WTC11 (cell line): ENCODE measurements at regions not wholly inside any gene's neighbourhood (a gene's known extent, or its start where the extent isn't known, plus 50 kb on each side); places are given as distances from the start of the nearest gene placed in this dataset.

Experiments
- ATAC-seq: fragments of 200-7000 bp; cut with Tn5 transposase; 2 replicates; pipeline ENCODE4 v1.10.0; 2021; ENCODE audit warnings: mild to moderate bottlenecking, moderate library complexity
- CTCF ChIA-PET: fragments of 300-600 bp; sonication (Branson Sonifier 250); formaldehyde crosslinking; loops from one replicate; lab custom pipeline; 2021; ENCODE audit warnings: antibody characterized with exemption; lab: Charles Lee
- POLR2A ChIA-PET: fragments of 350-600 bp; sonication (Branson Sonifier 250); formaldehyde crosslinking; loops from one replicate; lab custom pipeline; 2021; ENCODE audit warnings: antibody characterized with exemption; lab: Charles Lee
- DNase-seq: peaks from one replicate; pipeline ENCODE4 v3.0.0; 2021; ENCODE audit warnings: low spot score
- H3K27ac Mint-ChIP-seq: 2 replicates; pipeline ENCODE4 v1.8.0; 2021; ENCODE audit warnings: mixed read lengths
- H3K27me3 Mint-ChIP-seq: 2 replicates; pipeline ENCODE4 v1.8.0; 2021; ENCODE audit warnings: low read depth, mild to moderate bottlenecking, moderate library complexity, mixed read lengths
- H3K36me3 Mint-ChIP-seq: 2 replicates; pipeline ENCODE4 v1.8.0; 2021; ENCODE audit warnings: mixed read lengths
- H3K4me1 Mint-ChIP-seq: 2 replicates; pipeline ENCODE4 v1.8.0; 2022; ENCODE audit warnings: mixed read lengths
- H3K4me3 Mint-ChIP-seq: 2 replicates; pipeline ENCODE4 v1.8.0; 2021; ENCODE audit warnings: mild to moderate bottlenecking, moderate library complexity, mixed read lengths
- H3K9me3 Mint-ChIP-seq: 2 replicates; pipeline ENCODE4 v1.8.0; 2021; ENCODE audit warnings: mixed read lengths
- AFF4 ChIP-seq: sonication (generic); formaldehyde crosslinking; IDR thresholded peaks from 2 replicates; pipeline ENCODE4 v1.8.1; 2023; ENCODE audit warnings: mild to moderate bottlenecking, missing genetic modification reagents, borderline replicate concordance
- ATF1 ChIP-seq: sonication (generic); formaldehyde crosslinking; IDR thresholded peaks from 2 replicates; pipeline ENCODE4 v1.8.1; 2023; ENCODE audit warnings: mild to moderate bottlenecking, moderate library complexity, missing genetic modification reagents
- CBFB ChIP-seq: sonication (generic); formaldehyde crosslinking; IDR thresholded peaks from 2 replicates; pipeline ENCODE4 v1.8.1; 2022; ENCODE audit warnings: mild to moderate bottlenecking, low read depth, missing genetic modification reagents
- ELF4 ChIP-seq: sonication (generic); formaldehyde crosslinking; IDR thresholded peaks from 2 replicates; pipeline ENCODE4 v1.8.1; 2022; ENCODE audit warnings: low read depth, mild to moderate bottlenecking, moderate library complexity, missing genetic modification reagents
- FOXJ3 ChIP-seq: sonication (generic); formaldehyde crosslinking; IDR thresholded peaks from 2 replicates; pipeline ENCODE4 v1.9.0; 2021; ENCODE audit warnings: missing genetic modification reagents, mild to moderate bottlenecking, borderline replicate concordance
- FOXP1 ChIP-seq: sonication (generic); formaldehyde crosslinking; IDR thresholded peaks from 2 replicates; pipeline ENCODE4 v1.8.0; 2022; ENCODE audit warnings: missing genetic modification reagents, mild to moderate bottlenecking, moderate library complexity, borderline replicate concordance
- GRHL2 ChIP-seq: fragments of 250-450 bp; sonication (Bioruptor Pico); IDR thresholded peaks from 2 replicates; pipeline ENCODE4 v1.8.0; 2022; ENCODE audit warnings: mild to moderate bottlenecking, moderate library complexity; ENCODE audit not compliant: insufficient replicate concordance, severe bottlenecking
- MAX ChIP-seq: sonication (generic); formaldehyde crosslinking; IDR thresholded peaks from 2 replicates; pipeline ENCODE4 v1.8.0; 2022; ENCODE audit warnings: mild to moderate bottlenecking, missing genetic modification reagents
- NFATC4 ChIP-seq: fragments of 250-450 bp; sonication (Bioruptor Pico); IDR thresholded peaks from 2 replicates; pipeline ENCODE4 v1.9.0; 2021; ENCODE audit warnings: mild to moderate bottlenecking
- NFYB ChIP-seq: sonication (generic); formaldehyde crosslinking; conservative IDR thresholded peaks from 2 replicates; pipeline ENCODE4 v1.8.0; 2022; ENCODE audit warnings: low read depth, missing genetic modification reagents
- PRDM15 ChIP-seq: sonication (generic); formaldehyde crosslinking; IDR thresholded peaks from 2 replicates; pipeline ENCODE4 v1.8.0; 2022; ENCODE audit warnings: missing genetic modification reagents
- PRRX2 ChIP-seq: fragments of 250-450 bp; sonication (Bioruptor Pico); IDR thresholded peaks from 2 replicates; pipeline ENCODE4 v1.8.0; 2021; ENCODE audit warnings: mild to moderate bottlenecking
- RELA ChIP-seq: sonication (generic); formaldehyde crosslinking; IDR thresholded peaks from 2 replicates; pipeline ENCODE4 v1.8.1; 2022; ENCODE audit warnings: missing genetic modification reagents, mild to moderate bottlenecking, borderline replicate concordance
- SOX15 ChIP-seq: fragments of 250-450 bp; sonication (Bioruptor Pico); IDR thresholded peaks from 2 replicates; pipeline ENCODE4 v1.9.0; 2021; ENCODE audit warnings: mild to moderate bottlenecking
- SP1 ChIP-seq: sonication (generic); formaldehyde crosslinking; conservative IDR thresholded peaks from 2 replicates; pipeline ENCODE4 v1.8.1; 2022; ENCODE audit warnings: missing genetic modification reagents
- TEAD4 ChIP-seq: sonication (generic); formaldehyde crosslinking; IDR thresholded peaks from 2 replicates; pipeline ENCODE4 v1.8.0; 2022; ENCODE audit warnings: mild to moderate bottlenecking, missing genetic modification reagents
- ZNF121 ChIP-seq: sonication (generic); formaldehyde crosslinking; IDR thresholded peaks from 2 replicates; pipeline ENCODE4 v1.8.0; 2023; ENCODE audit warnings: missing genetic modification reagents
- ZNF219 ChIP-seq: sonication (generic); formaldehyde crosslinking; IDR thresholded peaks from 2 replicates; pipeline ENCODE4 v1.8.0; 2023; ENCODE audit warnings: missing genetic modification reagents, mild to moderate bottlenecking, borderline replicate concordance
- ZNF232 ChIP-seq: sonication (generic); formaldehyde crosslinking; IDR thresholded peaks from 2 replicates; pipeline ENCODE4 v1.8.0; 2022; ENCODE audit warnings: mild to moderate bottlenecking, missing genetic modification reagents
- ZNF423 ChIP-seq: fragments of 250-450 bp; sonication (Bioruptor Pico); IDR thresholded peaks from 2 replicates; pipeline ENCODE4 v2.1.2; 2022; ENCODE audit warnings: mild to moderate bottlenecking, moderate library complexity
- TF ChIP-seq, protein P1 (sequence below): sonication (generic); formaldehyde crosslinking; IDR thresholded peaks from 2 replicates; pipeline ENCODE4 v1.8.1; 2023; ENCODE audit warnings: mild to moderate bottlenecking, missing genetic modification reagents, moderate library complexity
- TF ChIP-seq, protein P2 (sequence below): sonication (generic); formaldehyde crosslinking; conservative IDR thresholded peaks from 2 replicates; pipeline ENCODE4 v1.8.1; 2022; ENCODE audit warnings: mild to moderate bottlenecking, missing genetic modification reagents
- TF ChIP-seq, protein P3 (sequence below): sonication (generic); formaldehyde crosslinking; IDR thresholded peaks from 2 replicates; pipeline ENCODE4 v1.8.1; 2022; ENCODE audit warnings: mild to moderate bottlenecking, missing genetic modification reagents, moderate library complexity, borderline replicate concordance

DNA sequence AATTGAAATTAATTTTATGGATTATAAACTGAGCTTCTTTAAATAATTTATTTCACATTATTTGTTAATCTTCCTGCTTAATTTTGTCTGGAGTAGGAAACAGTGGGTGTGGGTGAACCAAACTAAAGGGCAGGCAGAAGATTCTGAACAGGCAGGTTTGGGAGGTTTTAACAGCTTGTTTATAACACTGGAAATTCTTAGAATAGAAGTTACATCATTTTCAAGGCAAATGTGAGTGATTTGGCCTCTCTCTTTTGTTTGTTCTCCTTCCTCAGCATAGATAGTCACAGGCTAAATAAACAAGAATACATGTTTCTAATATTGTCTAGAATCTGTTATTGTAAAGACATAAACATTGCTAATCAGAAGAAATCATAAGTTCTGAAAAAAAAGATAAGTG, 970.9 kb upstream of the NUDT12 start:
- DNase-seq (no peak), ATAC-seq (no peak)
- Mint-ChIP-seq H3K9me3 (no peaks in the 10 kb centered on the region), H3K4me1 (peaks cover 12% of the 10 kb centered on the region), H3K27ac (no peak overlapping the region), H3K4me3 (no peak overlapping the region), H3K36me3 (no peaks in the 10 kb centered on the region), H3K27me3 (no peaks in the 10 kb centered on the region)
- ChIA-PET CTCF (no interaction called here), POLR2A (no interaction called here)
- TF ChIP-seq AFF4 (no peak), RELA (CRISPR knock-in tag) (no peak), PRRX2 (CRISPR knock-in tag) (no peak), ZNF121 (CRISPR knock-in tag) (no peak), CBFB (CRISPR knock-in tag) (no peak), SOX15 (CRISPR knock-in tag) (no peak), PRDM15 (CRISPR knock-in tag) (no peak), ELF4 (CRISPR knock-in tag) (no peak), FOXP1 (CRISPR knock-in tag) (no peak), ZNF232 (CRISPR knock-in tag) (no peak), ZNF219 (CRISPR knock-in tag) (no peak), FOXJ3 (CRISPR knock-in tag) (no peak), ZNF423 (CRISPR knock-in tag) (no peak), NFYB (no peak), ATF1 (CRISPR knock-in tag) (no peak)
- TF ChIP-seq, protein P1, sequence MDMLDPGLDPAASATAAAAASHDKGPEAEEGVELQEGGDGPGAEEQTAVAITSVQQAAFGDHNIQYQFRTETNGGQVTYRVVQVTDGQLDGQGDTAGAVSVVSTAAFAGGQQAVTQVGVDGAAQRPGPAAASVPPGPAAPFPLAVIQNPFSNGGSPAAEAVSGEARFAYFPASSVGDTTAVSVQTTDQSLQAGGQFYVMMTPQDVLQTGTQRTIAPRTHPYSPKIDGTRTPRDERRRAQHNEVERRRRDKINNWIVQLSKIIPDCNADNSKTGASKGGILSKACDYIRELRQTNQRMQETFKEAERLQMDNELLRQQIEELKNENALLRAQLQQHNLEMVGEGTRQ, result no peak
- TF ChIP-seq, protein P2, sequence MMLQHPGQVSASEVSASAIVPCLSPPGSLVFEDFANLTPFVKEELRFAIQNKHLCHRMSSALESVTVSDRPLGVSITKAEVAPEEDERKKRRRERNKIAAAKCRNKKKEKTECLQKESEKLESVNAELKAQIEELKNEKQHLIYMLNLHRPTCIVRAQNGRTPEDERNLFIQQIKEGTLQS (CRISPR knock-in tag), result no peak

DNA sequence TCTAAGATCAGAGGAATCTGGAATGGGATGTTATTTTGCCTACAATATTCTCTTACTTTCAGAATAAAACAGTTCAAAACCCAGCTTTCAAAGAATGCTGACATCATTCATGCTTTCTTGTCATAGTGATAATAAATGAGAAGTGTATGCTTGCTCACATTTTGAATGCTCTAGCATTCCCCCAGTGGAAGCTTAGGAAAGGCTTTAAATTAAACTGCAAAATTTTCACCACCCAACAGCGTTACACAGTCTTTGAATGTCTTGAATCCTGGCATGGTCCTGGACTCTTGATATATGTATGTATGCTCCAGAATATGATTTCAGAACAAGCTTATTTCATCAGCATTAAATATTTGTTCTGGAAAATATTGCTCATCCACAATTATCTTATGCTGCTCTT, 964.3 kb upstream of the NUDT12 start:
- H3K4me3 Mint-ChIP-seq, result no peak overlapping the region
- POLR2A ChIA-PET, result no interaction called here
- TF ChIP-seq, protein P3, sequence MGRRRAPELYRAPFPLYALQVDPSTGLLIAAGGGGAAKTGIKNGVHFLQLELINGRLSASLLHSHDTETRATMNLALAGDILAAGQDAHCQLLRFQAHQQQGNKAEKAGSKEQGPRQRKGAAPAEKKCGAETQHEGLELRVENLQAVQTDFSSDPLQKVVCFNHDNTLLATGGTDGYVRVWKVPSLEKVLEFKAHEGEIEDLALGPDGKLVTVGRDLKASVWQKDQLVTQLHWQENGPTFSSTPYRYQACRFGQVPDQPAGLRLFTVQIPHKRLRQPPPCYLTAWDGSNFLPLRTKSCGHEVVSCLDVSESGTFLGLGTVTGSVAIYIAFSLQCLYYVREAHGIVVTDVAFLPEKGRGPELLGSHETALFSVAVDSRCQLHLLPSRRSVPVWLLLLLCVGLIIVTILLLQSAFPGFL (CRISPR knock-in tag), result no peak
- TF ChIP-seq PRRX2 (CRISPR knock-in tag) (no peak), SP1 (CRISPR knock-in tag) (no peak), FOXJ3 (CRISPR knock-in tag) (no peak), TEAD4 (CRISPR knock-in tag) (no peak), ZNF232 (CRISPR knock-in tag) (no peak), CBFB (CRISPR knock-in tag) (no peak), GRHL2 (CRISPR knock-in tag) (no peak), MAX (CRISPR knock-in tag) (no peak), NFATC4 (CRISPR knock-in tag) (no peak)
- no peak overlapping the region for H3K27ac Mint-ChIP-seq
- DNase-seq (no peak), ATAC-seq (no peak)
- H3K4me1 Mint-ChIP-seq, result no peaks in the 10 kb centered on the region
- CTCF ChIA-PET, result no interaction called here
- H3K9me3 Mint-ChIP-seq, result no peaks in the 10 kb centered on the region
- no peaks in the 10 kb centered on the region for H3K36me3 Mint-ChIP-seq
- no peaks in the 10 kb centered on the region for H3K27me3 Mint-ChIP-seq
